ENCODE measurements at regions not wholly inside any gene's neighbourhood (a gene's known extent, or its start where the extent isn't known, plus 50 kb on each side); places are given as distances from the start of the nearest gene placed in this dataset.
A peak's percentile ranks its signal among the peaks of the same experiment; 100 is the strongest.

DNA sequence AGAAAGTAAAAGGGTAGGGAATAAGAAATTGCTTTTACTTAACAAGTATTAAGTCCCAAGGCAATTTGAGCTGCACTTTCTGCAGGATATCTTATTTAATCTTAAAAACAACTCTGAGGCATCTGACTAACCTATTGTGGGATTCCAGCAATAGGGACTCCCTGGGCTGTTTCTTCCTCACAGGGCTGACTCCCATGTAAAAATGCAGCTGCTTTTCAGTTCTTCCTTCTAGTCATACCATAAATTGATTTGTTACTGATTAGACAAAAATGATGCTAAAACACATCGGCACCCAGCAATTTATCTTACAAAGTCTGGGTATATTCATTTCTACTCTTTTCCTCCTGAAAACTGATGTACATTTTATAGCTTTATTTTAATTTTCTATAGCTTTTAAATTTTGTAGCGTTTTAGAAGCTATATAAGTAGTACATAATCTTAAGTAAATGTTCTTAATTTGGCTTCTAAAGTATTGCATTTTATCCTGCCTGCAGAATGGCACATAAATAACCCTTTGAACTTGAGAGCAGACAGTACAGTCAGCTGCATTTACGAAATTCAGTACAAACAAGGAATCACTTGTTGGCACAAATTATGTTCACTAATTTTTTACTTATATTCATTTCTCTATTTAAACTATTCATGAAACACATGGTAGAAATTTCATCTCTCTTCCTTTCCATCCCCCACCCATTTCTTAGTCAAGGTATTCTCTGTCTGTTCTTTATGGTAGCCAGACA, 102.4 kb upstream of the FRY start:
- Histone ChIP-seq H4K20me1 (ENCODE audit: insufficient read depth, low read length, poor library complexity, severe bottlenecking) (no peaks in the 10 kb centered on the region), H3K9ac (ENCODE audit: low read depth, low read length, poor library complexity, severe bottlenecking) (peak overlapping the region; percentile 56), H3K4me1 (ENCODE audit: insufficient read depth, low read length, poor library complexity, severe bottlenecking) (peaks cover 46% of the 10 kb centered on the region), H3F3A (ENCODE audit: low read depth) (no peaks in the 10 kb centered on the region), H3K4me3 (ENCODE audit: low read length, poor library complexity, severe bottlenecking) (no peak overlapping the region), H3K27me3 (ENCODE audit: insufficient read depth, low read length, poor library complexity, severe bottlenecking) (no peaks in the 10 kb centered on the region), H2AFZ (ENCODE audit: low read length) (no peak overlapping the region), H3K9me3 (ENCODE audit: insufficient read depth, low read depth, low read length) (no peaks in the 10 kb centered on the region), H3K79me2 (ENCODE audit: insufficient read depth, low read length) (no peaks in the 10 kb centered on the region), H3K9me2 (replicated peaks; ENCODE audit: low read depth, low read length) (no peaks in the 10 kb centered on the region), H3K36me3 (ENCODE audit: insufficient read depth, low read length) (no peaks in the 10 kb centered on the region), H3K4me2 (ENCODE audit: low read depth, low read length, poor library complexity, severe bottlenecking) (no peak overlapping the region)
- TF ChIP-seq EZH2phosphoT487 (IDR thresholded peaks at IDR 0.05; ENCODE audit: borderline replicate concordance) (no peak), CTCF (conservative IDR thresholded peaks at IDR 0.05; ENCODE audit: low read length) (no peak)

DNA sequence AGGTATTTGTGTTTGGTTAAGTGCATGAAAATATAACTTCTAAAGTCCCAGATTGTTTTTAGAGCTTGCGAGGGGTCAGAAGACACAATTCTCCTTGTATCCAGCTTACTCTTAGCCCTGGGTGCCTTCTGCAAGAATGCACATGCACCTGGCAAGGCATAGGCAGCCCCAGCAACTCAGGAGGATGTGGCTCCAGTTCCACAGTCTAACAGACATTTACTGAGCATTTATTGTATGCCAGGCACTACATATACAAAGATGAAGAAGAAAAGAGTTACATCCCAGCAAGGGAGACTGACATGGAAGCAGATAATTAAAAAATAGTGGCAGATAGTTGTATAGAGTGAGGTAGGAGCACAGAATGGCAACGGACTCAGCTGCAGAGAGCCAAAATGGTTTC, 101.1 kb upstream of the FRY start:
- no peaks in the 10 kb centered on the region for H3K9me2 ChIP-seq (replicated peaks; ENCODE audit: low read depth, low read length)
- H3K36me3 ChIP-seq (ENCODE audit: insufficient read depth, low read length), result no peaks in the 10 kb centered on the region
- H3K4me3 ChIP-seq (ENCODE audit: low read length, poor library complexity, severe bottlenecking), result peak overlapping the region; percentile 52
- H3K9me3 ChIP-seq (ENCODE audit: insufficient read depth, low read depth, low read length), result no peaks in the 10 kb centered on the region
- H4K20me1 ChIP-seq (ENCODE audit: insufficient read depth, low read length, poor library complexity, severe bottlenecking), result no peaks in the 10 kb centered on the region
- peak overlapping the region; percentile 56 for H3K9ac ChIP-seq (ENCODE audit: low read depth, low read length, poor library complexity, severe bottlenecking)
- no peaks in the 10 kb centered on the region for H3F3A ChIP-seq (ENCODE audit: low read depth)
- H3K27me3 ChIP-seq (ENCODE audit: insufficient read depth, low read length, poor library complexity, severe bottlenecking), result no peaks in the 10 kb centered on the region
- H3K4me2 ChIP-seq (ENCODE audit: low read depth, low read length, poor library complexity, severe bottlenecking), result peak overlapping the region; percentile 84
- H3K4me1 ChIP-seq (ENCODE audit: insufficient read depth, low read length, poor library complexity, severe bottlenecking), result peaks cover 46% of the 10 kb centered on the region
- H2AFZ ChIP-seq (ENCODE audit: low read length), result peak overlapping the region; percentile 76
- no peaks in the 10 kb centered on the region for H3K79me2 ChIP-seq (ENCODE audit: insufficient read depth, low read length)
- TF ChIP-seq EZH2phosphoT487 (IDR thresholded peaks at IDR 0.05; ENCODE audit: borderline replicate concordance) (no peak), CTCF (conservative IDR thresholded peaks at IDR 0.05; ENCODE audit: low read length) (no peak)

DNA sequence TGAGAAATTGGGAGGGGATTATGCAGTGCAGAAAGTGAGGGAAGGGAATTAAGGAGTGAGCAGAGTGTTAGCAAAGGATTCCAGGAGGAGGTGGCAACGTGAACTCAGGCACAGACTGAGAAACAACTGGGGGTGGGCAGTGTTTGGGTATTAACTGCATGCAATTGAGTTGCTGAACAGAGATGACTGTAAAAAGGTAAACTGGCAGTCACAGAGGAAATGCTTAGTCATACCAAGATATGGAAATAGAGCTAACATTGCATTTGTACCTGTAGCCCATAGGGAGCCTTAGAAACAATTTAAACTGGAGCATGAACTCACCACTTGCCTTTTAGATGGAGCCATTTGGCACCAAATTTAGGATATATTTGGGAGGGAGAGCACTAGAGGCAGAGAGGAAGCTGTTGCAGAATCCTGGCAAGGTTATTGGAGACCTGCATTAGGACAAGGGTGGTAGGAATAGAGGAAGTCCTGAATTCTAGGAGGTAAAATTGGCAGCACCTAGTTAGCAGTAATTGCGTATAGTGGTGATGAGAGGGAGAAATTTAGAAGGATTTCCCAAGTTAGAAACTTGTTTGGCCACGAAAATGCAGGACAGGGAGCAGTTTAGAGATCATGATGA, 100.6 kb upstream of the FRY start:
- Histone ChIP-seq H3K9me3 (ENCODE audit: insufficient read depth, low read depth, low read length) (no peaks in the 10 kb centered on the region), H3F3A (ENCODE audit: low read depth) (no peaks in the 10 kb centered on the region), H3K9me2 (replicated peaks; ENCODE audit: low read depth, low read length) (no peaks in the 10 kb centered on the region), H3K36me3 (ENCODE audit: insufficient read depth, low read length) (no peaks in the 10 kb centered on the region), H2AFZ (ENCODE audit: low read length) (peak overlapping the region; percentile 76), H3K9ac (ENCODE audit: low read depth, low read length, poor library complexity, severe bottlenecking) (peak overlapping the region; percentile 56), H3K4me3 (ENCODE audit: low read length, poor library complexity, severe bottlenecking) (peak overlapping the region; percentile 52), H3K27me3 (ENCODE audit: insufficient read depth, low read length, poor library complexity, severe bottlenecking) (no peaks in the 10 kb centered on the region), H3K79me2 (ENCODE audit: insufficient read depth, low read length) (no peaks in the 10 kb centered on the region), H3K4me1 (ENCODE audit: insufficient read depth, low read length, poor library complexity, severe bottlenecking) (peaks cover 46% of the 10 kb centered on the region), H3K4me2 (ENCODE audit: low read depth, low read length, poor library complexity, severe bottlenecking) (peak overlapping the region; percentile 84), H4K20me1 (ENCODE audit: insufficient read depth, low read length, poor library complexity, severe bottlenecking) (no peaks in the 10 kb centered on the region)
- TF ChIP-seq EZH2phosphoT487 (IDR thresholded peaks at IDR 0.05; ENCODE audit: borderline replicate concordance) (no peak), CTCF (conservative IDR thresholded peaks at IDR 0.05; ENCODE audit: low read length) (no peak)
